Nephron progenitor cell (in vitro differentiated cells): ENCODE measurements at regions not wholly inside any gene's neighbourhood (a gene's known extent, or its start where the extent isn't known, plus 50 kb on each side); places are given as distances from the start of the nearest gene placed in this dataset.

Experiments
- DNase-seq: peaks from one replicate; pipeline ENCODE4 v3.0.0; 2021
- H3K27ac Mint-ChIP-seq: 2 replicates; pipeline ENCODE4 v1.8.0; 2021; ENCODE audit warnings: mild to moderate bottlenecking, moderate library complexity, mixed read lengths
- H3K27me3 Mint-ChIP-seq: 2 replicates; pipeline ENCODE4 v1.8.0; 2021; ENCODE audit warnings: mild to moderate bottlenecking, low read depth, mixed read lengths; ENCODE audit not compliant: poor library complexity
- H3K36me3 Mint-ChIP-seq: 2 replicates; pipeline ENCODE4 v1.8.0; 2021; ENCODE audit warnings: low read depth, mixed read lengths
- H3K4me1 Mint-ChIP-seq: 2 replicates; pipeline ENCODE4 v1.8.0; 2021; ENCODE audit warnings: mixed read lengths
- H3K4me3 Mint-ChIP-seq: 2 replicates; pipeline ENCODE4 v1.8.0; 2021; ENCODE audit warnings: mild to moderate bottlenecking, moderate library complexity, mixed read lengths
- H3K9me3 Mint-ChIP-seq: 2 replicates; pipeline ENCODE4 v1.8.0; 2021; ENCODE audit warnings: mild to moderate bottlenecking, moderate library complexity, mixed read lengths
- CTCF ChIP-seq: fragments of 200-600 bp; sonication (generic); IDR thresholded peaks from 2 replicates; pipeline ENCODE4 v1.5.0; 2021; ENCODE audit warnings: antibody characterized with exemption

- TF ChIP-seq CTCF, result no peak
- H3K4me1 Mint-ChIP-seq, result peaks cover 73% of the 10 kb centered on the region
- DNase-seq, result no peak
These were observed 123.1 kb upstream of the PARP11 start for GRCh38 chr12:3996322-3996721.

GRCh38 chr12:3995306-3995705 is 122.1 kb upstream of the PARP11 start:
- Mint-ChIP-seq H3K4me1 (peaks cover 78% of the 10 kb centered on the region), H3K27ac (no peak overlapping the region), H3K36me3 (no peaks in the 10 kb centered on the region), H3K4me3 (no peak overlapping the region), H3K27me3 (peaks cover 9% of the 10 kb centered on the region), H3K9me3 (no peaks in the 10 kb centered on the region)
- DNase-seq, result no peak
- no peak for TF ChIP-seq CTCF

More at GRCh38 chr12:3996322-3996721, 123.1 kb upstream of the PARP11 start:
- H3K9me3 Mint-ChIP-seq, result peaks cover 9% of the 10 kb centered on the region
- no peak overlapping the region for H3K27ac Mint-ChIP-seq
- peaks cover 9% of the 10 kb centered on the region for H3K27me3 Mint-ChIP-seq
- H3K4me3 Mint-ChIP-seq, result no peak overlapping the region
- H3K36me3 Mint-ChIP-seq, result peaks cover 7% of the 10 kb centered on the region

GRCh38 chr12:3994500-3994899 is 121.3 kb upstream of the PARP11 start:
- no peaks in the 10 kb centered on the region for H3K9me3 Mint-ChIP-seq
- H3K4me3 Mint-ChIP-seq, result no peak overlapping the region
- DNase-seq, result no peak
- no peak for TF ChIP-seq CTCF
- H3K27me3 Mint-ChIP-seq, result peaks cover 9% of the 10 kb centered on the region
- no peak overlapping the region for H3K27ac Mint-ChIP-seq
- H3K36me3 Mint-ChIP-seq, result no peaks in the 10 kb centered on the region
- peaks cover 78% of the 10 kb centered on the region for H3K4me1 Mint-ChIP-seq

GRCh38 chr12:3992945-3993344 is 119.7 kb upstream of the PARP11 start:
- no peak for TF ChIP-seq CTCF
- DNase-seq, result no peak
- no peaks in the 10 kb centered on the region for H3K9me3 Mint-ChIP-seq
- H3K4me1 Mint-ChIP-seq, result peaks cover 77% of the 10 kb centered on the region
- no peak overlapping the region for H3K27ac Mint-ChIP-seq
- H3K27me3 Mint-ChIP-seq, result peaks cover 9% of the 10 kb centered on the region
- no peak overlapping the region for H3K4me3 Mint-ChIP-seq
- H3K36me3 Mint-ChIP-seq, result no peaks in the 10 kb centered on the region

- no peaks in the 10 kb centered on the region for H3K9me3 Mint-ChIP-seq
- TF ChIP-seq CTCF, result no peak
- DNase-seq, result no peak
- H3K4me3 Mint-ChIP-seq, result no peak overlapping the region
- H3K27me3 Mint-ChIP-seq, result peaks cover 9% of the 10 kb centered on the region
- H3K4me1 Mint-ChIP-seq, result peaks cover 78% of the 10 kb centered on the region
- no peak overlapping the region for H3K27ac Mint-ChIP-seq
- no peaks in the 10 kb centered on the region for H3K36me3 Mint-ChIP-seq
These were observed 118.8 kb upstream of the PARP11 start for GRCh38 chr12:3991798-3992580.
